ENCODE measurements at regions not wholly inside any gene's neighbourhood (a gene's known extent, or its start where the extent isn't known, plus 50 kb on each side); places are given as distances from the start of the nearest gene placed in this dataset.

DNA sequence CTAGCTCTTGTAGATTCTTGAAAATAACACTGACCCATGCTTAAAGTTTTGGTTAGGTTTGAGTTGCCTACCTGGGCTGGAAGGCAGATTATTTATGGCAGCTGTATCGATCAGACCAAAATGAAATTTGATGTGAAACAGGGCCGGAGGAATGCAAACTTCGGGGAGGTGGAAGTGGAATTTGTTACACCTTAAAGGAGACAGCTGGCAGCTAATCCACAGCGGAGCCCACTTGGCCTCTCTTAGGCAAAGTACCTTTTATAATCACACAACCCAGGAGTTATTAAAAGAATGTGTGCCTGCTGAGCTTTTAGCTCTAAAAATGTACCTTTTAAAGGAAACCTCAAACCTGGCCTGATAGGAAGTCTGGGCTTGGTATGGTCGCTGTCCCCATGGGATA lies 250.9 kb upstream of the TPM1 start:
- no peak overlapping the region for H3K27ac ChIP-seq (ENCODE audit: low read depth, low read length, poor library complexity, severe bottlenecking)
- H3K9me3 ChIP-seq (ENCODE audit: low read length), result no peaks in the 10 kb centered on the region
- no peak overlapping the region for H3K4me3 ChIP-seq (ENCODE audit: low read depth, low read length, poor library complexity, severe bottlenecking)
- POLR2A ChIA-PET, result interaction anchor here (1.3 kb wide), 1 partner anchor 9 kb away, joined by 3 read pairs; no protein-coding TSS in a partner anchor
- no TSS peak for BruUV-seq (replicated peaks)
- no peak overlapping the region for H2AFZ ChIP-seq (ENCODE audit: low read length)
- no peaks in the 10 kb centered on the region for H4K20me1 ChIP-seq (ENCODE audit: insufficient read depth, low read length)
- no peak overlapping the region for H3K4me2 ChIP-seq (ENCODE audit: low read length)
- no peak for DNase-seq (ENCODE audit: low spot score)
- TF ChIP-seq EZH2phosphoT487 (IDR thresholded peaks at IDR 0.05; ENCODE audit: borderline replicate concordance, low read depth, low read length), result no peak
- TF ChIP-seq, protein P1, sequence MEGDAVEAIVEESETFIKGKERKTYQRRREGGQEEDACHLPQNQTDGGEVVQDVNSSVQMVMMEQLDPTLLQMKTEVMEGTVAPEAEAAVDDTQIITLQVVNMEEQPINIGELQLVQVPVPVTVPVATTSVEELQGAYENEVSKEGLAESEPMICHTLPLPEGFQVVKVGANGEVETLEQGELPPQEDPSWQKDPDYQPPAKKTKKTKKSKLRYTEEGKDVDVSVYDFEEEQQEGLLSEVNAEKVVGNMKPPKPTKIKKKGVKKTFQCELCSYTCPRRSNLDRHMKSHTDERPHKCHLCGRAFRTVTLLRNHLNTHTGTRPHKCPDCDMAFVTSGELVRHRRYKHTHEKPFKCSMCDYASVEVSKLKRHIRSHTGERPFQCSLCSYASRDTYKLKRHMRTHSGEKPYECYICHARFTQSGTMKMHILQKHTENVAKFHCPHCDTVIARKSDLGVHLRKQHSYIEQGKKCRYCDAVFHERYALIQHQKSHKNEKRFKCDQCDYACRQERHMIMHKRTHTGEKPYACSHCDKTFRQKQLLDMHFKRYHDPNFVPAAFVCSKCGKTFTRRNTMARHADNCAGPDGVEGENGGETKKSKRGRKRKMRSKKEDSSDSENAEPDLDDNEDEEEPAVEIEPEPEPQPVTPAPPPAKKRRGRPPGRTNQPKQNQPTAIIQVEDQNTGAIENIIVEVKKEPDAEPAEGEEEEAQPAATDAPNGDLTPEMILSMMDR (conservative IDR thresholded peaks at IDR 0.05; ENCODE audit: low read length), result no peak
- intact Hi-C loops (cut with micrococcal nuclease; ENCODE audit: unreplicated experiment), result no loop called here
- no peaks in the 10 kb centered on the region for H3K4me1 ChIP-seq (ENCODE audit: insufficient read depth, low read length, poor library complexity, severe bottlenecking)
- no peaks in the 10 kb centered on the region for H3K36me3 ChIP-seq (ENCODE audit: insufficient read depth, low read length)
- H3K79me2 ChIP-seq (ENCODE audit: insufficient read depth, low read depth, low read length), result no peaks in the 10 kb centered on the region
- H3K9me2 ChIP-seq (ENCODE audit: insufficient read depth, low read length), result no peaks in the 10 kb centered on the region
- CTCF ChIA-PET (ENCODE audit: unreplicated experiment), result interaction anchor here (0.6 kb wide), 1 partner anchor 9 kb away, joined by 3 read pairs; no protein-coding TSS in a partner anchor

DNA sequence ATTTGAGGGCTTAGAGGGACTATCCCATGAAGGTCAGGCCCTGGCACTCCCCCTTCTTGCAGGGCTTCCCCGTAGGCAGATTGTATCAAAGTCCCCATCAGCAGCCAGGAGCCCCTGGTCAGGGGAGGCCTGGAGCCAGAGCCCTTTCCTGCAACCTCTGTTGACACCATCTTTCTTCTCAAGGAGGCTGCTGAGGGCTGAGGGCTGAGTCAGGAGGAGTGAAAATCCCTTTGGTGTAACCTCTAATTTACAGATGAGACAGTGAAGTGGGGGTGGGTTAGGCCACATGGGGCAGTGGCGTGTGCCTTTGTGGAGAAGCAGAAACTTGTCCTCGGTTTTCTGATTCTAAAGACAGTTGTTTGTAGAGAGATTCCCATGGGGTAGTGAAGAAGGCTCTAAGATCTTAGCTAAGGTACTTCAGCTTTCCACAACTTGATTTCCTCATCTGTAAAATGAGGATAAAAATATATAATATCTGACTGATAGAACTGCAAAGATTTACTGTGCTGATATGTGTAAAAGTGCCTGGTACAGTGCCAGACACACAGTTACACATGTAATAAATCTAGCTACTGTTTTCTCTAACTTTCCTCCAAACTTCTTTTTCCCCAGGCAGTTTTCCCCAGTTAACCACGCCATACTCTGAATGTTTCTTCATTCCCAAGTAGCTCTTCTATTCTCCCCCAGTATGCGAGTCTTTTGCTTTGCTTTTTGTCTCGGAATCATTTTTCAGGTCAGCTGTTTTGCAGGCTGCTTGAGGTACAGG lies 249.4 kb upstream of the TPM1 start:
- Histone ChIP-seq H3K4me1 (ENCODE audit: insufficient read depth, low read length, poor library complexity, severe bottlenecking) (no peaks in the 10 kb centered on the region), H2AFZ (ENCODE audit: low read length) (no peak overlapping the region), H3K9me2 (ENCODE audit: insufficient read depth, low read length) (no peaks in the 10 kb centered on the region), H4K20me1 (ENCODE audit: insufficient read depth, low read length) (no peaks in the 10 kb centered on the region), H3K4me2 (ENCODE audit: low read length) (no peak overlapping the region), H3K9me3 (ENCODE audit: low read length) (no peaks in the 10 kb centered on the region), H3K27ac (ENCODE audit: low read depth, low read length, poor library complexity, severe bottlenecking) (no peak overlapping the region), H3K36me3 (ENCODE audit: insufficient read depth, low read length) (no peaks in the 10 kb centered on the region), H3K4me3 (ENCODE audit: low read depth, low read length, poor library complexity, severe bottlenecking) (no peak overlapping the region), H3K79me2 (ENCODE audit: insufficient read depth, low read depth, low read length) (no peaks in the 10 kb centered on the region)
- no peak for DNase-seq (ENCODE audit: low spot score)
- POLR2A ChIA-PET, result no interaction called here
- CTCF ChIA-PET (ENCODE audit: unreplicated experiment), result no interaction called here
- BruUV-seq (replicated peaks), result no TSS peak
- TF ChIP-seq, protein P1 (conservative IDR thresholded peaks at IDR 0.05; ENCODE audit: low read length), result no peak
- TF ChIP-seq EZH2phosphoT487 (IDR thresholded peaks at IDR 0.05; ENCODE audit: borderline replicate concordance, low read depth, low read length), result no peak
- intact Hi-C loops (cut with micrococcal nuclease; ENCODE audit: unreplicated experiment), result no loop called here

DNA sequence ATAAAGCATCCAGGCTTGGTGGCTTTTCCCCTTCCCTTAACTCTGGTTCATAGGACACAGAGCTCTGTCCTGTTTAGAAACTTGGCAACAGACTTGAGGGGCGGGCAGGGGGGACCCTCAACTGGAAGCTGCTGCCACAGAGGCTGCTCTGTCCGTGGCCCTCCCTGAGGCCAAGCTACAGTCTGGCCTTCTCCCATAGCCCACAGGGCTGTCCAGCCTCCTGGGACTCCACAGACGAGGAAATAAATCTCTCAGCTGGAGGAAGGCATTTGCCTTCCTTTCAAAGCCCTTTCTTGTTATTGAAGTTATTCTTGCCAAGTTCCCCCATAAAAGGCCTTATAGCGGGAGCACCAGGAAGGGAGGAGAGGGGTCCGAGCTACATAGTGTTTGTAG lies 248.8 kb upstream of the TPM1 start:
- Histone ChIP-seq H3K27ac (ENCODE audit: low read depth, low read length, poor library complexity, severe bottlenecking) (no peak overlapping the region), H2AFZ (ENCODE audit: low read length) (no peak overlapping the region), H3K4me3 (ENCODE audit: low read depth, low read length, poor library complexity, severe bottlenecking) (no peak overlapping the region), H3K4me2 (ENCODE audit: low read length) (no peak overlapping the region), H3K4me1 (ENCODE audit: insufficient read depth, low read length, poor library complexity, severe bottlenecking) (no peaks in the 10 kb centered on the region), H3K79me2 (ENCODE audit: insufficient read depth, low read depth, low read length) (no peaks in the 10 kb centered on the region), H3K9me2 (ENCODE audit: insufficient read depth, low read length) (no peaks in the 10 kb centered on the region), H3K9me3 (ENCODE audit: low read length) (no peaks in the 10 kb centered on the region), H4K20me1 (ENCODE audit: insufficient read depth, low read length) (no peaks in the 10 kb centered on the region), H3K36me3 (ENCODE audit: insufficient read depth, low read length) (no peaks in the 10 kb centered on the region)
- intact Hi-C loops (cut with micrococcal nuclease; ENCODE audit: unreplicated experiment), result no loop called here
- BruUV-seq (replicated peaks), result no TSS peak
- TF ChIP-seq, protein P1 (conservative IDR thresholded peaks at IDR 0.05; ENCODE audit: low read length), result no peak
- no peak for TF ChIP-seq EZH2phosphoT487 (IDR thresholded peaks at IDR 0.05; ENCODE audit: borderline replicate concordance, low read depth, low read length)
- ChIA-PET POLR2A (no interaction called here), CTCF (ENCODE audit: unreplicated experiment) (no interaction called here)
- no peak for DNase-seq (ENCODE audit: low spot score)
